Amniotic epithelial cell (primary cell): ENCODE measurements at regions not wholly inside any gene's neighbourhood (a gene's known extent, or its start where the extent isn't known, plus 50 kb on each side); places are given as distances from the start of the nearest gene placed in this dataset.
"Not testable (repeated sequence)": the region's sequence is repeated elsewhere in the genome, so short reads cannot be mapped to it uniquely, and the experiment has no call there.

ENCODE experiments used
- DNase-seq: peaks from one replicate; pipeline ENCODE4 v3.0.0-alpha.2; 2010; ENCODE audit warnings: low read depth

GRCh38 chr17:31748881-31749280, 110.2 kb downstream of the COPRS start:
- DNase-seq, result no peak

GRCh38 chr17:31746884-31747495, 112.1 kb downstream of the COPRS start:
- no peak for DNase-seq

- DNase-seq, result no peak
Observed at GRCh38 chr17:31745964-31746600, 113.0 kb downstream of the COPRS start.

GRCh38 chr17:31744511-31744951, 114.5 kb downstream of the COPRS start:
- DNase-seq, result no peak

- DNase-seq, result no peak
Observed at GRCh38 chr17:31743797-31744196, 115.2 kb downstream of the COPRS start.

- DNase-seq, result no peak
Observed at GRCh38 chr17:31741371-31741770, 117.7 kb downstream of the COPRS start.

GRCh38 chr17:31740611-31741082, 118.4 kb downstream of the COPRS start:
- DNase-seq, result peak; percentile 74

- DNase-seq, result peak; percentile 77
Observed at GRCh38 chr17:31738996-31739699, 119.9 kb downstream of the COPRS start.

GRCh38 chr17:31738488-31738887, 120.6 kb downstream of the COPRS start:
- no peak for DNase-seq

GRCh38 chr17:31738067-31738466, 121.0 kb downstream of the COPRS start:
- no peak for DNase-seq

GRCh38 chr17:31736855-31737625, 122.0 kb downstream of the COPRS start:
- DNase-seq, result no peak

GRCh38 chr17:31733326-31733725, 125.7 kb downstream of the COPRS start:
- no peak for DNase-seq

GRCh38 chr17:31731585-31732154, 127.4 kb downstream of the COPRS start:
- not testable (repeated sequence) for DNase-seq

GRCh38 chr17:31731118-31731517, 127.9 kb downstream of the COPRS start:
- DNase-seq, result no peak

GRCh38 chr17:31726980-31727427, 132.0 kb downstream of the COPRS start:
- DNase-seq, result peak; percentile 82

- DNase-seq, result peak; percentile 65
Observed at GRCh38 chr17:31724619-31725018, 134.4 kb downstream of the COPRS start.

- peak; percentile 81 for DNase-seq
Observed at GRCh38 chr17:31724026-31724425, 135.0 kb downstream of the COPRS start.

- peak; percentile 57 for DNase-seq
Observed at GRCh38 chr17:31722251-31723056, 136.6 kb downstream of the COPRS start.

GRCh38 chr17:31721291-31722025, 137.6 kb downstream of the COPRS start:
- DNase-seq, result no peak

- DNase-seq, result not testable (repeated sequence)
Observed at GRCh38 chr17:31717251-31717650, 141.8 kb downstream of the COPRS start.
